Omental fat pad (tissue), 3 donors: ENCODE measurements at regions not wholly inside any gene's neighbourhood (a gene's known extent, or its start where the extent isn't known, plus 50 kb on each side); places are given as distances from the start of the nearest gene placed in this dataset.

Experiments
- ATAC-seq: fragments of 150-250 bp; one replicate; pipeline ENCODE4 v1.9.1; 2016; ENCODE audit warnings: mild to moderate bottlenecking, moderate library complexity; ENCODE audit not compliant: low FRiP score
- DNase-seq: peaks from one replicate; pipeline ENCODE4 v3.0.0-alpha.2; 2019; ENCODE audit warnings: low spot score
- CTCF ChIP-seq, 3 donors: fragments of 450-650 bp; IDR thresholded peaks; one replicate each; pipeline ENCODE4 v1.5.1; 2016 to 2017; ENCODE audit warnings: antibody characterized with exemption in 3 of 3, mild to moderate bottlenecking in 3 of 3, moderate library complexity in 2 of 3

GRCh38 chr2:58558881-58559280 lies 317.8 kb upstream of the FANCL start:
- no peak for DNase-seq
- TF ChIP-seq CTCF (IDR thresholded peaks at IDR 0.05): no peak
- no peak for ATAC-seq

DNA sequence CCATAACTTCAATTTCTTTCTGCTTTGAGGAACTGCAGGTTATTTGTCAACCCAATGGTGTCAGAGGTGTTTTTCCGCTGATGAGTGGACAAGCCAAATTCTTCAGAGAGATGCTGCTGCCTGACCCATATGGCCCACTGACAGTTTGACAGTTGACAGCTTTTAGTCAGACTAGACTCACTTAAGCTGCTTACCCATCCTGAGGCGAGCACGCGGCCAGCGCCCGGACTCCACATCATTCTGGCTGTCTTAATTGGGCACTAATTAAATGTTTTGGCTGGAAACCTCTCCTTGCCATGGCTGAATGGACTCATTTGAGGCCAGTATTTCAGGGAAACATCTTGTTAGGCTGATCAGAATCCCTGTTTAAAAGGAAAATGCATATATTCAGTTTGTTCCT lies 316.1 kb upstream of the FANCL start:
- no peak for ATAC-seq
- no peak for TF ChIP-seq CTCF (IDR thresholded peaks at IDR 0.05)
- no peak for DNase-seq

GRCh38 chr2:58553937-58554336 lies 312.8 kb upstream of the FANCL start:
- ATAC-seq (no peak), DNase-seq (no peak)
- TF ChIP-seq CTCF (IDR thresholded peaks at IDR 0.05): no peak

- ATAC-seq: no peak
- no peak for TF ChIP-seq CTCF (IDR thresholded peaks at IDR 0.05)
- DNase-seq: no peak
Observed at GRCh38 chr2:58553522-58553921, 312.4 kb upstream of the FANCL start.

GRCh38 chr2:58545300-58546280 lies 304.5 kb upstream of the FANCL start:
- no peak for TF ChIP-seq CTCF (IDR thresholded peaks at IDR 0.05)
- ATAC-seq (no peak), DNase-seq (no peak)

- no peak for TF ChIP-seq CTCF (IDR thresholded peaks at IDR 0.05)
- no peak for DNase-seq
- ATAC-seq: no peak
Observed at GRCh38 chr2:58543442-58543841, 302.3 kb upstream of the FANCL start.

DNA sequence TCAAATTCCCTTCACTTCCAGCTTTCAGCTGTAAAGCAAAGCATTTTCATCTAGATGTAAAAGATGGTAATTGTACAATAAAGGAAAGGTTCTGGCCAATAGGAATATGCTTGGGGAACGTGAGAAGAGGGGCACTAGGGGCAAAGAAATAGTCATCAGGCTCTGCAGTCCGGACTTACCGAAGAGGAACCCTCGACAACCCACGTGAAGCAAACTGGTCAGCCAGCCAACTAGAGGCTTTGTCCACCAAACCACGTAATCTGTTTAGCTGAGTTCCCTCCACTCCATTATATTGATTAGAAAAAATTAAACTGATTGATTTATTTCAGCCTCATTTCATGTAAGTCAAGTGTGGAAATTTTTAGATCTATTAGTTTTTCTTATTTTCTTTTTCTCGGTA lies 300.4 kb upstream of the FANCL start:
- ATAC-seq (no peak), DNase-seq (no peak)
- TF ChIP-seq CTCF (IDR thresholded peaks at IDR 0.05): no peak
